Stimulated activated CD8-positive, alpha-beta memory T cell treated with anti-CD3 and anti-CD28 coated beads, Interleukin-7, amount 100 ng/mL, for 1 hour (primary cell): ENCODE measurements at regions not wholly inside any gene's neighbourhood (a gene's known extent, or its start where the extent isn't known, plus 50 kb on each side); places are given as distances from the start of the nearest gene placed in this dataset.

Experiments used
- DNase-seq, 2 donors: peaks; one replicate each; pipeline ENCODE4 v3.0.0-alpha.2; 2020; ENCODE audit warnings: low read depth in 2 of 2

DNA sequence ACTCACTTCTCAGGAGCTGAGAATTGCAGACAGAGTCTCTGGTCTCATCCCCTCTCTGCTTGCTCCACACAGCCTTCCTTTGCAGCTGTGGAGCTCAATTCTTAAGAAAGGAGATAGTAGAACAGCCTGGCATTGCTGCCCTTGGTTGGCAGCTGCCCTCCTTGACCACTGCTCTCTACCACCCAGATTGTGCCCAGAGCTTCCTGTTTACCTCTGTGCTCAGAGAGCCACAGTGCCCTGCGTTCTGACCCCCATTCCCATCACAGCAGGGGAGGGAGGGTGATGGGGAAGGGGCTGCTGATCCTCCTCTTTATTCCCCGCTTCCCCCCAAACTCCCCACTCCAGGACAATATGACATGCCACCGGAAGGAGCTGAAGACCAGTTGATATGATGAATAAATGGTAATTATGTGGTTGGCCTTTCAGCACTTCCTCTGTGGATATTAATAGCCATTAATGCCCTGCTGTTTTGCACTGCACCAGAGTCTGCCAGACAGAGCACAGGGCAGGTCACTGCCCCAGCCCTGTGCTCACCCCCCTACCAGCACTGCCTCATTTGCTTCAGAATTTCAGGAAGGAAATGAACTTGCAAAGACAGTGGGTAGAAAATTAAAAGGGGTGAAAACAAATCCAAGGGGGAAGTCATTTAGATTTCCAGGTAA lies 426.8 kb upstream of the CADM1 start:
- DNase-seq = no peak

DNA sequence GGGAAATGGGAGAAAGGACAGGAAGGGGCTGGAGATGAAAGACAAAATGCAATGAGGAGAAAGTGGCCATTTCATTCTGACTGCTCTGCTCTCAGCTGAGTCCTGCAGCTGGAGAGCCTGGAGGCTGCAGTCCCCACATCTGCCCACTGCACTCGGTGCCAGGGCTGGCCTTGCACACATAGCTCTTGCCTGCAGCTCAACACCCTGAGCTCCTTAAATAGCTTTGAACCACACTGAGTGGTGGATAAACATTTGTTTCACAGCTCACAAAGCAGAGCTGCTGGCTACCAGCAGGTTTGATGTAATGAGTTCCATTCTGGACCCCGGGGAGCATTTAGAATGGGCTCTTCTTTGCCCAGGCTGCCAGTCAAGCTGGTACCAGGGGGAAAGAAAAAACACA lies 426.1 kb upstream of the CADM1 start:
- no peak for DNase-seq

DNA sequence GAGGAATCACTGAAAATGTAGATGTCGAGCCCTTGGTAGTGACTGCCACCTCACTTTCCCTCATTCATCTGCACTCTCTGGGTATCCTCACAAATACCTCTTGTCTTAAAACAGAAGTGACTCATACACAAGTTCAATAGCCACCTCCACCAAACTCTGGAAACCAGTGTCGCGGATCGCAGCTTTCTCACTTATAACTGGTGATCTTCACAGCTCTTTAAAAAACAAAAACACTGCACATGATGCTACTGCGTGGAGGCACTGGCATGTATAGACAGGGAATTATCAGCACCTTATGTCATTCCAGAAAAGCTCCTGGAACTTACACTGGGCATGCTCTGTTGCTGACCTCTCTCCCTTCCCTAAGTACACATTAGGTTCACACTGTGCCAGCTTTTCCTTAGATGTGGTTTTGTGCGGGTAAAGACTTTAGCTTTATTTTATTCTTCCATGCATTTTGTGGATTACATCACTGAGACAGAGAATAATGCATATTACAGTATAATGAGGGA lies 425.5 kb upstream of the CADM1 start:
- DNase-seq = no peak

- no peak for DNase-seq
These were observed 424.6 kb upstream of the CADM1 start for GRCh38 chr11:115928811-115929210.

GRCh38 chr11:115927823-115928329 lies 423.7 kb upstream of the CADM1 start:
- no peak for DNase-seq

DNA sequence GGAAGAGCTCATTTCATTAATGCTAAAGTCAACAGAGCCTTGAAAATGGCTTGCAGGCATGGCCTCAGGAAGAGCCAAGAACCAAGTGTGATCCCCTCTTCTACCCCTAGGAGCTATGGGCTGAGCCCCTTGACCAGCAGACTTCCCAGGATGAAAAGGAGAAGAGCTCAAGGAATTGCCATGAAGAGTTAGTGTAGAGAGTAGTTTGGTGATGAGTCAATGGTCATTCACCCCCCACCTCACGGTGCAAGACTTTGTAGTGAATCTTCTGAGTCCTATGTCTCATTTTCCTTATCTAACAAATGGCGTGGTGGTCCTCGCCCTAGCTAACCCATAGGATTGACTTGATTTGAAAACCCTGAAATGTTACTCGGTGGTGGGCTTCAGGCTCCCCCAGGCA lies 422.4 kb upstream of the CADM1 start:
- no peak for DNase-seq

DNA sequence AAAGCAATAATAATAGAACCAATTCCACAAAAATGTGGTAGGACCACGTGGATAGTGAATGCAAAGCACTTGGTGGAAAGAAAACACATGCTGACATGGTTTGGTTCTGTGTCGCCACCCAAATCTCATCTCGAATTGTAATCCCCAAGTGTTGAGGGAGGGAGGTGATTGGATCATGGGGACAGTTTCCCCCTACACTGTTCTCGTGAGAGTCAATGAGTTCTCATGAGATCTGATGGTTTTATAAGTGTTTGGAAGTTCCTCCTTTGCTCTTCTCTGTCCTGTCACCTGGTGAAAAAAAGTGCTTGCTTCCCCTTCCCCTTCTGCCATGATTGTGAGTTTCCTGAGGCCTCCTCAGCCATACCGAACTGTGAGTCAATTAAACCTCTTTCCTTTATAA lies 421.9 kb upstream of the CADM1 start:
- DNase-seq = no peak

DNA sequence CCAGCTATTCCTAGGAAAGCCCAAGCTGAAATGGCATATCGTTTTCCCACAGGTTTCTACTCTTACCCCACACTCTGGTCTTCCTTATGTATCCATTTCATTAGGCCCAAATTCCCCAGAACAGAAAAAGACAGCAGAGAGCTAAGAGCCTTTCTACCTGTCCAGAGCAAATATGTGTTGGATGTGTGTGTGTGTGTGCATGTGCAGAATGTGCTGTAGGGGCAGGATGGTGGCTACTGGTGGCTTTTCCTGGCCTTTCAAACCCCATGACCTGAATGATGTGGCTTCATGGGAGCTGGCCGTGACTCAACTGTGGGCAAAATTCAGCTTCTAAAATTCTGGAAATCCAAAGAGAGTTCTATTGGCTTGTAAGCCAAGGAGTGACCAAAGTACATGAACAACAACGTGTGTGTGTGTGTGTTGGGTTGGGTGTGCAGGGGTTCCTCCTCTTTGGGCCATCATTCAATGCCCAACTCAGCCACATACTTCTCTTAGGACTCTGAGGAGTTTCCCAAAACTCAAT lies 421.4 kb upstream of the CADM1 start:
- DNase-seq = no peak

DNA sequence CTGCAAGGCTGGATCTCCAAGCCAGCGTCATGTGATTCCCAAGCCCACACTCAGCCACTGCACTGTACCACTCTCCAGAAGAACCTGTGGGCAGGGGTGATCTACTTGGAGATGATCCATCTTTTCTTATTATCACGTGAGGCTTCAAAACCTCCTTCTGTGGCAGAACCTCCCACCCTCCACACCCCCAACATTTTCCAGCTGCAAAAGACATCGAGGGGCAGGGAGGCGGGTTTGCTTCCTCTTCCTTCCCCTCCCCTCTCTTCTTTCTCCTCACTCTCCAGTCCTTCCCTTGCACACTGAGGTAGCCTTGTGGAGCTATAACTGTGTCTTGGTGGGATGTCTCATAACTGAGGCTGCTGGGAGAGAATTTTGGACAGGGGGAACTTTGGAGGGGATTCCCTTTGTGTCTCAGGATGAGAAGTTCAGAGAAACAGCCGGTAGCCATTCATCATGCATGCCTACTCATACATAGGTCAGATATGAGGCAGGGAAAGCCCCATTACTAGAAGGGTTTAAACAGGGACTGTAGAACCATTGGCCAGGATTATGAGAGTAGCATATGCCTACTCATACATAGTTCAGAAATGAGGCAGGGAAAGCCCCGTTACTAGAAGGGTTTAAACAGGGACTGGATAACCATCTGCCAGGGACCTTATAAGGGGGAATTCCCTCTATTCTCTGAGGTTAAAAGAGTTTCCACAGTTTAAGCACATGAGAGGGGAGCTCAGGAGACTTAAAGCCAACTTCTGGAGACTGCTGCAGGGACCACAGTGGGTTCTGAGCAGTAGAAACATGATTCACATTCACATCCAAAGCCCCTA lies 420.7 kb upstream of the CADM1 start:
- DNase-seq = no peak

- no peak for DNase-seq
These were observed 418.7 kb upstream of the CADM1 start for GRCh38 chr11:115922876-115923275.

GRCh38 chr11:115921986-115922385 lies 417.8 kb upstream of the CADM1 start:
- DNase-seq = no peak

DNA sequence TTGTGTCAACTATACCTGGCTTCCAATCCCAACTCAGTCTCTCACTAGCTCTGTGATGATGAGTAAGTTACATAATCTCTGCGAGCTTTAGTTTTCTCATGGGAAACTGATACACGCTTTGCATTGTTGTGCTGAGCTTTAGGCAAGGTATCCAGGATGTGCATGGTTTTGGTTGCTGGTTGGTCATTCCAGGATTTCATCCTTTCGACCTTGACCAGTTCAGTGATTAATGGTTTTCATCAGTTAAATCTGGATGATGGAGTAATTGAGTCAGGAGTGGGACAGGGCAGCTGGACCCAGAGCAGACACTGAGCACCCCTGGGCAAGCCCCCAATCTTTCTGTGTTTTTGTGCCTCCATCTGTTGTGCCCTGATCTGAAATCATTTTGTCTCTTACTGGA lies 417.3 kb upstream of the CADM1 start:
- DNase-seq = no peak

DNA sequence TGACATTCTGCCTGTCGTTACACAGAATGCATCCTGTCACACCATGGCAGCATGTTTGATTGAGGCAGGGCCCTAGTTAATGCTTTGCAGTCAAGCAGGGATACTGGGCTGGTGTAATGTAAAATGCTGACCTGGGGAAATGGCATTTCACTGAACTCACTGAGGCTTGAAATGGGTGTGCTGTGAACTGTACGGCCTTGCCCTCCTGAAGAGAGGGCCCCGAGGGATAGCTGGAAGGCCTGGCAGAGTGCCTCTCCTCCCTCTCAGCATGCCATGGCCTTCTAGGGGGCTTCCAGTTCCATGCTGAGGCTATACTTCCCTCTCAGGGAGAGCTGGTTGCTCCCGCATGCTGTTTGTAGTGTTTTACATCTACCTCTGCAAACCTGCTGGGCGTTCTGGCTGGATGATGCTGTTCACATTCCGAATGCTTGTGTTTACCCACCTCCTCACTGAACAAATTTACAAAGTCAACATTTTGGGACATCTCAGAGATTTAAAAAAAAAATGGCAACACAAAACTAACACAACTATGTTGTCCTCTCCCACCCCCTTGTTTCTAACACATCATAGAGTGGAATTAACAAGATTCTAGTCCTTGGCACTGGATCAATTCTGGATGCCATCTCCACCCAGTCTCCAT lies 416.7 kb upstream of the CADM1 start:
- DNase-seq = no peak

DNA sequence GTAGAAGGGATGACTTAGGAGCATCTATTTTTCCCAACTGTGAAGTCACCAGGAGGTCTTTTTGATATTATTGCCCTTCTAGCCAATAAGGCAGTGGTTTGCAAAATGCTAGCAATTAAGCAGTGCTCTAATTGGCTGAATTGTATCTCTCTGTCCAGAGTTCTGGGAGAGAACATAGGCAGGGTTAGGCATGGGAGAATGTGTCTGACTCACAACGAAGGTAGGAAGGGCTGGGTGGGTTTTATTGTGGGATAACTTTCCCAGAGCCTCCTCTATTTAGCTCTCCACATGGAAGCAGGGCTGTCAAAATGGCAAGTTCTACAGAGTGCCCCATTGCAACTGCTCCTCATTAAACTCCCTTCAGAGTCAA lies 415.9 kb upstream of the CADM1 start:
- DNase-seq = no peak

DNA sequence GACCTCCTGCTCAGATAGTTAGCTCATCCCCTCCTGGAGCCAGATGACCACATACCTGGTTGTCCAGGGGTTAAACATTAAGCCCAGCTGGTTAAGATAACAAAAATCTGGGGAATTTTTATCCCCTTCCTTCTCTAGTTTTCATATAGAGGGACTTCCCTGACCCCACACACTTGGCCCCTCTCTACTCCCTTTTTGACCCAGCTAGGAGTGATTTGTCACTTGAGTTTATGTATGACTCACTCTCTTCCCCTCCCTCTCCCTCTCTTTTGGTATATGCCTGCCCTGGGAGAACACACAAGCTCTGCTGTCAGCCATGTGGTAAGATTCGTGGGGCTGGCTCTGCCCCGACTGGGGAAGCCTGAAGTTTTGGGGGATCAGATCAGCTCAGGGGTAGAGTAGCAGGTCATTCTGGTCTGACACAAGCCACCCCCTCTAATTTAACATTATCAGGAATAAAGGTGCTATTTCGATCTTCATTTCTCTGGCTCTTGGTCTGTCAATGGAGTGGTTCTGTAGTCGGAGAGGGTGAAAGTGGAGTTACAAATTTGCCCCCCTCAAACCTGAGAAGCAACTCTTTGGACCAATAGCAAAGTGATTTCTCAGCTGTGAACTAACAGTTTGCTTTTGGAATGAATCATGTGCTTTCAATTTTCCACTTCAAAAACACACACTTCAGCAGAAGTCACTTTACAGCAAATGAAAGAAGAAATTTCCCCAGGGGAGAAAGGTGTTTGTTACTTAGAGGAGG lies 415.3 kb upstream of the CADM1 start:
- no peak for DNase-seq

DNA sequence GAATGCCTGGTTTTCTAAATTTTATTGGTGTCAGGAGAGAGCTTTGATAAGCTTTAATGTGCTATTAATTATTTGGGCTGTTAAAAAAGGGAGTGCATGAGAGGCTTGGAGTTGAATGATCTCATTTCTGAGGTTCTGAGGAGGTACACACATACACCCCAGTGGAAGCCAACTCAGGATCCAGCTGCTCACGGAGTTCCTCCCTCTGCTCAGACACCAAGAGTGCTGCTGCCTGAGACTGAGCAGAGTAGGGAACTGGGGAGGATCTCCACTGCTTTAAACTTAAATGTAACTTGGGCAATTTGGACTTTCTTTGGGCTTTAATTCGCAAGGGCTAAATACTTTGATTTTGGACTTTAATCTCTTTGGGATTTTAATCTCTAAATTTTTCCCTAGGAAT lies 414.4 kb upstream of the CADM1 start:
- no peak for DNase-seq

- DNase-seq = no peak
These were observed 412.4 kb upstream of the CADM1 start for GRCh38 chr11:115916608-115917007.

GRCh38 chr11:115912484-115912945 lies 408.3 kb upstream of the CADM1 start:
- DNase-seq = no peak

- no peak for DNase-seq
These were observed 407.6 kb upstream of the CADM1 start for GRCh38 chr11:115911613-115912346.

DNA sequence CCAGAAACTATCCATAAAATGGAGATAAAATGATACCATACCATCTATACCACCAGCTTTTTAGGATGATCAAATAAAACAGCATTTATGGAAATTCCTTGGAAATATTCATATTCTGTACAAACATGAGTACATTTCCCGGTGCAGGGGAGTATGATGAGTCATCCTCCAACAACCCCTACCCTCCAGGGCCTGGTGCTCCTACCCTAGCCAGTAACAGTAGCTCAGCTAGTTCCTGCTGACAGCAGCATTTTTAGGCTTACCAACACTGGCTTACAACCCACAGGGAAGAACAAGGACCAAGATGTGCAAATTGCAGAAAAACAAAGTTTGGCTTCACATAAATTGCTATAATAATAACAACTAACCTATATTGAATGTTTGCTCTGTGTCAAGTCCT lies 406.2 kb upstream of the CADM1 start:
- DNase-seq = no peak

- no peak for DNase-seq
These were observed 402.0 kb upstream of the CADM1 start for GRCh38 chr11:115906171-115906570.
